Hepatocyte (in vitro differentiated cells): ENCODE measurements at regions not wholly inside any gene's neighbourhood (a gene's known extent, or its start where the extent isn't known, plus 50 kb on each side); places are given as distances from the start of the nearest gene placed in this dataset.

Source experiments
- EZH2 ChIP-seq: fragments of 200-600 bp; sonication (generic); IDR thresholded peaks from 2 replicates; pipeline ENCODE4 v1.6.1; 2016; ENCODE audit warnings: antibody characterized with exemption, mild to moderate bottlenecking, borderline replicate concordance
- TF ChIP-seq, protein P1 (sequence below): fragments of 200-600 bp; sonication (generic); IDR thresholded peaks from 2 replicates; pipeline ENCODE4 v1.5.1; 2016; ENCODE audit warnings: antibody characterized with exemption, mild to moderate bottlenecking; ENCODE audit not compliant: poor library complexity

DNA sequence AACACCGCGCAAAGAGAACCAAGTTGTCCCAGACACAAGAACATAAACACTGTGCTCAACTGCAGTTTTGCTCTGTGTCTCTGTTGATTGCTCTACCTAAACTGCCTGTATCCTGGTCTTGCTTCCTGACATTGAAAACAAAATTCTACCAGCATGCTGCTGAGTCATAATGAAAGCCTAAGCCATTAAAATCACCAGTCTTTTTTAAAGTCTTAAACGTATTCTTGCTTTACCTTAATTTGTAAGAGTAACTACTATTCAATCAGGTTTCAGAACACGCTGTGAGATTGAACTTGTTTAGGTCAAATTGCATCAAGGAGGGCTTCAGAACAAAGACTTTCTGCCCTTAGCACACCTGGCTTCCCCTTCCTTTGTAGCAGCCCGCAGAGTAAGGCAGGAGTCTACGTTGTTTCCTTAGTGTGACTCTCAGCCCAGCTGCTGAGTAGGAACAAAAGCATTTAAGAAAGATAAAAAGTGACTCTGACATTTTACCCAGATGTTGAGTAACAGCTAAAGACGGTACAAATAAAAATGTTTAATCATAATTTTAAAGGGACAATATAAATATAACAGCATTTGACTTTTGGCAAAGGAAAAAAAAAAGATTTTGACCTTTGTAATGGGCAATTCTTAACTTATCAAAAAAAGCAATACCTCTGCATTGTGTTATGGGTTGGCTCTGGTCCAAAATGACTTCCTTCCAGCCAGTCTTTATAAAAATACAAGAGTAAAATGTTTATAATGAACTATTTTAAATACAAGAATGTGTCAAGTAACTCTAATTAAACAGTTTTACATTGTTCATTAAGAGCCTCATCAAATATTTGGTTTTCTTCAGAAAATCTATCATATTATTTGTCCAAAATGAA, 186.9 kb upstream of the ADGRL4 start:
- TF ChIP-seq, protein P1, sequence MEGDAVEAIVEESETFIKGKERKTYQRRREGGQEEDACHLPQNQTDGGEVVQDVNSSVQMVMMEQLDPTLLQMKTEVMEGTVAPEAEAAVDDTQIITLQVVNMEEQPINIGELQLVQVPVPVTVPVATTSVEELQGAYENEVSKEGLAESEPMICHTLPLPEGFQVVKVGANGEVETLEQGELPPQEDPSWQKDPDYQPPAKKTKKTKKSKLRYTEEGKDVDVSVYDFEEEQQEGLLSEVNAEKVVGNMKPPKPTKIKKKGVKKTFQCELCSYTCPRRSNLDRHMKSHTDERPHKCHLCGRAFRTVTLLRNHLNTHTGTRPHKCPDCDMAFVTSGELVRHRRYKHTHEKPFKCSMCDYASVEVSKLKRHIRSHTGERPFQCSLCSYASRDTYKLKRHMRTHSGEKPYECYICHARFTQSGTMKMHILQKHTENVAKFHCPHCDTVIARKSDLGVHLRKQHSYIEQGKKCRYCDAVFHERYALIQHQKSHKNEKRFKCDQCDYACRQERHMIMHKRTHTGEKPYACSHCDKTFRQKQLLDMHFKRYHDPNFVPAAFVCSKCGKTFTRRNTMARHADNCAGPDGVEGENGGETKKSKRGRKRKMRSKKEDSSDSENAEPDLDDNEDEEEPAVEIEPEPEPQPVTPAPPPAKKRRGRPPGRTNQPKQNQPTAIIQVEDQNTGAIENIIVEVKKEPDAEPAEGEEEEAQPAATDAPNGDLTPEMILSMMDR, result no peak
- no peak for TF ChIP-seq EZH2
